ENCODE measurements at regions not wholly inside any gene's neighbourhood (a gene's known extent, or its start where the extent isn't known, plus 50 kb on each side); places are given as distances from the start of the nearest gene placed in this dataset.

DNA sequence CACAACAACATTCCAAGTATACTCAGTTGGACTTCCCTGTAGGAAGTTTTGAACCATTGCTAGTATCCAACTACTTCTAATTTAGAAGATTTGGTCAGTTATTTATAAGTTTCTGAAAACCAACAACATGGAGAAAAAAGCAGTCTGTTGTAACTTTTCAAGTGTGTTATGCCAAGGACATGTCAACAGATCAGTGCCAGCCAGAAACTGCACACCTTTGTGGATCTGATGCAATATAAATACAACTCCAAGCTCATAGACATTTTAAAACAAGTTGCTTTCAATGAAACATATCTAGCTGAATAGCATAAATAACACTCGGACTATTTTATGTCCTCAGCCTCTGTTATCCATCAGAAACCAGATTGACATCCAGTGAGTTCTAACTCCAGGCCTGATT is 58.3 kb upstream of the CARMIL1 start:
- no peaks in the 10 kb centered on the region for H3K36me3 ChIP-seq (ENCODE audit: control insufficient read depth, insufficient read depth, low read length)
- H4K20me1 ChIP-seq (ENCODE audit: control insufficient read depth, extremely low read depth, insufficient read depth, low read length) = no peaks in the 10 kb centered on the region
- no peaks in the 10 kb centered on the region for H3K4me1 ChIP-seq (ENCODE audit: control insufficient read depth, extremely low read depth, insufficient read depth, low read length)
- H3K27ac ChIP-seq (ENCODE audit: insufficient read depth, low read length) = no peak overlapping the region
- no peak for DNase-seq (ENCODE audit: low read depth in 2 of 2)
- H3K4me3 ChIP-seq (replicated peaks in 1 of 4; ENCODE audit: control extremely low read depth in 1 of 4, insufficient read depth in 1 of 4, low read depth in 3 of 4, low read length in 4 of 4) = no peak overlapping the region
- H2AFZ ChIP-seq (ENCODE audit: low read length) = no peak overlapping the region
- no peaks in the 10 kb centered on the region for H3K79me2 ChIP-seq (ENCODE audit: control insufficient read depth, insufficient read depth, low read length)
- H3K9ac ChIP-seq (ENCODE audit: insufficient read depth, low read length) = no peak overlapping the region
- no peak overlapping the region for H3K4me2 ChIP-seq (ENCODE audit: extremely low read depth, insufficient read depth, low read length)
- H3K27me3 ChIP-seq (ENCODE audit: control insufficient read depth, insufficient read depth, low read length) = no peaks in the 10 kb centered on the region
- TF ChIP-seq, protein P1, sequence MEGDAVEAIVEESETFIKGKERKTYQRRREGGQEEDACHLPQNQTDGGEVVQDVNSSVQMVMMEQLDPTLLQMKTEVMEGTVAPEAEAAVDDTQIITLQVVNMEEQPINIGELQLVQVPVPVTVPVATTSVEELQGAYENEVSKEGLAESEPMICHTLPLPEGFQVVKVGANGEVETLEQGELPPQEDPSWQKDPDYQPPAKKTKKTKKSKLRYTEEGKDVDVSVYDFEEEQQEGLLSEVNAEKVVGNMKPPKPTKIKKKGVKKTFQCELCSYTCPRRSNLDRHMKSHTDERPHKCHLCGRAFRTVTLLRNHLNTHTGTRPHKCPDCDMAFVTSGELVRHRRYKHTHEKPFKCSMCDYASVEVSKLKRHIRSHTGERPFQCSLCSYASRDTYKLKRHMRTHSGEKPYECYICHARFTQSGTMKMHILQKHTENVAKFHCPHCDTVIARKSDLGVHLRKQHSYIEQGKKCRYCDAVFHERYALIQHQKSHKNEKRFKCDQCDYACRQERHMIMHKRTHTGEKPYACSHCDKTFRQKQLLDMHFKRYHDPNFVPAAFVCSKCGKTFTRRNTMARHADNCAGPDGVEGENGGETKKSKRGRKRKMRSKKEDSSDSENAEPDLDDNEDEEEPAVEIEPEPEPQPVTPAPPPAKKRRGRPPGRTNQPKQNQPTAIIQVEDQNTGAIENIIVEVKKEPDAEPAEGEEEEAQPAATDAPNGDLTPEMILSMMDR (conservative IDR thresholded peaks at IDR 0.05 in 1 of 2, IDR thresholded peaks at IDR 0.05 in 1 of 2; ENCODE audit: low read depth in 1 of 2, low read length in 2 of 2) = no peak
- no peak for TF ChIP-seq EZH2 (IDR thresholded peaks at IDR 0.05; ENCODE audit: low read length, missing control alignments)
- H3K9me3 ChIP-seq (ENCODE audit: control insufficient read depth, insufficient read depth, low read depth, low read length) = no peaks in the 10 kb centered on the region

DNA sequence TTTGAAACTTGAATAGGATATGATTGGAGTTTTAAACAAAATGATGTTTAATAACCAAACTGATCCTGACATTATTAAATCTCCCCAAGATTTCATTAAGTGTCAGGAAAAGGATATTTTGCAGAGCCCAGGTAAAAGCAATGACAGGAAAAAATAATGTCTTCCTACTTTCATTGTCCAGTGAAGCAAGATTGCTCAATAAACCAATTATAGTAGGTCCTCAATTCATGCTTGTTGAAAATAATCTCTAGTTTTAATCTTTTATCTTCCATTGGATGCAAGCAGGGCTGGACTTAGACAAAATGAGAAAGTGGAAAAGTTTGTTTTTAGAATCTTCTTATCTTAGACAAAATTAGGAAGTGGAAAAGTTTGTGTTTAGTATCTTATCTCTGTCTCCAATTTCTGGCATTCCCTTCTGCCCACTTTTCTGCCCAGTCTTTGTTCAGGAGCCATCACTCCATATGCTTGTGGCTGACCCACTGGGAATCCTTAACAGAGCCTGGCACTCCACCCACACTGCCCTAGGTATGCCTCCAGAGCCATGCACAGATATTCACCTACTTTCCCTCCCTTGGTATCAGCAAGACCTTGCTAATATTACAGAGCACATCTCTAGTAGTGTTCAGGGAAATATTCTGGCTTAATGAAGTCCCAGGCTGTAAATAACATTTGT is 57.0 kb upstream of the CARMIL1 start:
- Histone ChIP-seq H3K4me3 (replicated peaks in 1 of 4; ENCODE audit: control extremely low read depth in 1 of 4, insufficient read depth in 1 of 4, low read depth in 3 of 4, low read length in 4 of 4) (no peak overlapping the region), H3K79me2 (ENCODE audit: control insufficient read depth, insufficient read depth, low read length) (no peaks in the 10 kb centered on the region), H4K20me1 (ENCODE audit: control insufficient read depth, extremely low read depth, insufficient read depth, low read length) (no peaks in the 10 kb centered on the region), H3K9ac (ENCODE audit: insufficient read depth, low read length) (no peak overlapping the region), H3K4me2 (ENCODE audit: extremely low read depth, insufficient read depth, low read length) (no peak overlapping the region), H3K4me1 (ENCODE audit: control insufficient read depth, extremely low read depth, insufficient read depth, low read length) (no peaks in the 10 kb centered on the region), H3K27ac (ENCODE audit: insufficient read depth, low read length) (no peak overlapping the region), H3K36me3 (ENCODE audit: control insufficient read depth, insufficient read depth, low read length) (no peaks in the 10 kb centered on the region), H3K9me3 (ENCODE audit: control insufficient read depth, insufficient read depth, low read depth, low read length) (no peaks in the 10 kb centered on the region), H2AFZ (ENCODE audit: low read length) (no peak overlapping the region), H3K27me3 (ENCODE audit: control insufficient read depth, insufficient read depth, low read length) (no peaks in the 10 kb centered on the region)
- TF ChIP-seq EZH2 (IDR thresholded peaks at IDR 0.05; ENCODE audit: low read length, missing control alignments) = no peak
- TF ChIP-seq, protein P1 (conservative IDR thresholded peaks at IDR 0.05 in 1 of 2, IDR thresholded peaks at IDR 0.05 in 1 of 2; ENCODE audit: low read depth in 1 of 2, low read length in 2 of 2) = no peak
- DNase-seq (ENCODE audit: low read depth in 2 of 2) = no peak

DNA sequence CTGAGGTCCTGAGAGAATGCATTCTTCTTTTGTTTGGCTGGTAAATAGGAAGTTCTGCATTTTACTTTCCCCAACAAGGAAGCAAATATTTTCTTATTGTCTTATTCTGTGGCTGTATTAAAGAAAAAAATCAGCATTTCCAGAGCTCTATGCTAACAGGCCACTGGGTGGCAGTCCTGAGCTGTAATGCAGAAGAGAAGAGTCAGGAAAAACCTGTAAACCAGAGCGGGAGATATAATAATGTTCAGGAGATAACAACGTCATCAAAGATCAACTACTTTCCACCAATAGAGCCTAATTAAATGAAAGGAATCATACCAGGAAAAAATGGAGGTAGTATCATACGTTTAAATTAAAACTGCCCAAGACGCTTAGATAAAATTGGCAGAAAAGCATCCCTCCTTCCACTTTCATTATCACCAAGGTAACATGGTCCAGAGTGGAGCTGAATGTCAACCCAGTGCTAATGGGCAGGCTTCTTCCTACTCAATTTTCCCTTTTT is 55.6 kb upstream of the CARMIL1 start:
- Histone ChIP-seq H3K9ac (ENCODE audit: insufficient read depth, low read length) (no peak overlapping the region), H3K4me1 (ENCODE audit: control insufficient read depth, extremely low read depth, insufficient read depth, low read length) (no peaks in the 10 kb centered on the region)

More for the DNA sequence above, 55.6 kb upstream of the CARMIL1 start:
- no peaks in the 10 kb centered on the region for H3K9me3 ChIP-seq (ENCODE audit: control insufficient read depth, insufficient read depth, low read depth, low read length)
- H3K4me3 ChIP-seq (replicated peaks in 1 of 4; ENCODE audit: control extremely low read depth in 1 of 4, insufficient read depth in 1 of 4, low read depth in 3 of 4, low read length in 4 of 4) = peak overlapping the region; percentile 37 to 52 (median 39)
- no peak overlapping the region for H3K27ac ChIP-seq (ENCODE audit: insufficient read depth, low read length)
- DNase-seq (ENCODE audit: low read depth in 2 of 2) = peak; percentile 57 to 78
- peak overlapping the region; percentile 63 for H2AFZ ChIP-seq (ENCODE audit: low read length)
- peak overlapping the region; percentile 70 for H3K4me2 ChIP-seq (ENCODE audit: extremely low read depth, insufficient read depth, low read length)
- no peaks in the 10 kb centered on the region for H3K79me2 ChIP-seq (ENCODE audit: control insufficient read depth, insufficient read depth, low read length)
- no peaks in the 10 kb centered on the region for H4K20me1 ChIP-seq (ENCODE audit: control insufficient read depth, extremely low read depth, insufficient read depth, low read length)
- H3K27me3 ChIP-seq (ENCODE audit: control insufficient read depth, insufficient read depth, low read length) = no peaks in the 10 kb centered on the region
- TF ChIP-seq EZH2 (IDR thresholded peaks at IDR 0.05; ENCODE audit: low read length, missing control alignments) = no peak
- TF ChIP-seq, protein P1 (conservative IDR thresholded peaks at IDR 0.05 in 1 of 2, IDR thresholded peaks at IDR 0.05 in 1 of 2; ENCODE audit: low read depth in 1 of 2, low read length in 2 of 2) = peak; percentile 90 to 95
- no peaks in the 10 kb centered on the region for H3K36me3 ChIP-seq (ENCODE audit: control insufficient read depth, insufficient read depth, low read length)

Measured in fibroblast of lung (primary cell).